ENCODE measurements at regions not wholly inside any gene's neighbourhood (a gene's known extent, or its start where the extent isn't known, plus 50 kb on each side); places are given as distances from the start of the nearest gene placed in this dataset.

DNA sequence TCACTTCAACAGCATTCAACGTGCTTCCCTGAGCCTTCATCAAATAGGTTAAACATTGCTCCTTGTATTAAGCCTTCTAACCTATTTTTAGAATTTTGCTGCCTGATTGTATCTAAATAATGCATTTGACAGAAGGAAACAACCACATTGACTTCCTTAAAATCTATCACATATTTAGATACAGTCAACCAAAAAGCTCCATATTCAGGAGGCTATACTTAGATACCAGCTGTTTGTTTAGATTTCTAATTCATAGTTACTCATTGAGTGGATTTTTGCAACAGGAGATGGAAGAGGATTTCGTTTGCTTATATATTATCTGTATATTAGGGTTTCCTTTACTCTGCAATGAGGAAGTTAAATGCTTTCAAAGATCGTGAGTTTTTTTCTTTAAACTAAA lies 241.1 kb upstream of the PPP1R2C start:
- TF ChIP-seq OSR1 (CRISPR knock-in tag; IDR thresholded peaks at IDR 0.05) (no peak), TCF4 (CRISPR knock-in tag; IDR thresholded peaks at IDR 0.05; ENCODE audit: borderline replicate concordance) (no peak)
- TF ChIP-seq, protein P1, sequence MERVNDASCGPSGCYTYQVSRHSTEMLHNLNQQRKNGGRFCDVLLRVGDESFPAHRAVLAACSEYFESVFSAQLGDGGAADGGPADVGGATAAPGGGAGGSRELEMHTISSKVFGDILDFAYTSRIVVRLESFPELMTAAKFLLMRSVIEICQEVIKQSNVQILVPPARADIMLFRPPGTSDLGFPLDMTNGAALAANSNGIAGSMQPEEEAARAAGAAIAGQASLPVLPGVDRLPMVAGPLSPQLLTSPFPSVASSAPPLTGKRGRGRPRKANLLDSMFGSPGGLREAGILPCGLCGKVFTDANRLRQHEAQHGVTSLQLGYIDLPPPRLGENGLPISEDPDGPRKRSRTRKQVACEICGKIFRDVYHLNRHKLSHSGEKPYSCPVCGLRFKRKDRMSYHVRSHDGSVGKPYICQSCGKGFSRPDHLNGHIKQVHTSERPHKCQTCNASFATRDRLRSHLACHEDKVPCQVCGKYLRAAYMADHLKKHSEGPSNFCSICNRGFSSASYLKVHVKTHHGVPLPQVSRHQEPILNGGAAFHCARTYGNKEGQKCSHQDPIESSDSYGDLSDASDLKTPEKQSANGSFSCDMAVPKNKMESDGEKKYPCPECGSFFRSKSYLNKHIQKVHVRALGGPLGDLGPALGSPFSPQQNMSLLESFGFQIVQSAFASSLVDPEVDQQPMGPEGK (CRISPR knock-in tag; IDR thresholded peaks at IDR 0.05; ENCODE audit: borderline replicate concordance), result no peak
- no peak for ATAC-seq

DNA sequence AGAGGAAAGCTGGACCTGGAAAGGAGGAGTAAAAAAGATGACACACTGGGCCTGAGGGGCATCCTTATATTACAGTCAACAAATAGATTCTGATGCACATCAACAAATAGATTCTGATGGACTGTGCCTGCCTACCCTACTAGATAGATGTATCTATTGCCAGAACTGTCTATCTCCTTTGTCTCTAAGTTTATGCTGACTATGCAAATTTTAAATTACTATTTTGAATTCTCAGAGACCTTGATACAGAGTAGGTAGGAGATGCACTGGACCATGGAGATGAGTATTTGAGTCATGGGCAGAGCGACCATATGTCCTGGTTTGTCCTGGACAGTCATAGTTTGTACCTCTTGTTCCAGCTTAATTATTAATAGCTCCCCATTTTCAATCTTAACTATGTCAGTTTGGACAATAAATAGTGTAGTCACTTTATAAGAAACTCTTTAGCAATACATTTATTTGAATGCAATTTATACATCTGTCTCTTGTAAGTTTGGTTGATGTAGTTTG lies 247.9 kb upstream of the PPP1R2C start:
- TF ChIP-seq ZNF8 (CRISPR knock-in tag; IDR thresholded peaks at IDR 0.05), result no peak
- TF ChIP-seq OSR1 (CRISPR knock-in tag; IDR thresholded peaks at IDR 0.05), result no peak
- TF ChIP-seq TSHZ2 (CRISPR knock-in tag; IDR thresholded peaks at IDR 0.05), result no peak
- TF ChIP-seq ZFP3 (CRISPR knock-in tag; IDR thresholded peaks at IDR 0.05), result no peak
- TF ChIP-seq ARNTL (CRISPR knock-in tag; IDR thresholded peaks at IDR 0.05; ENCODE audit: borderline replicate concordance, low read depth), result no peak
- no peak for TF ChIP-seq ZNF70 (CRISPR knock-in tag; IDR thresholded peaks at IDR 0.05)
- TF ChIP-seq ESRRG (CRISPR knock-in tag; IDR thresholded peaks at IDR 0.05), result no peak
- no peak for TF ChIP-seq ISL1 (CRISPR knock-in tag; IDR thresholded peaks at IDR 0.05)
- TF ChIP-seq, protein P1 (CRISPR knock-in tag; IDR thresholded peaks at IDR 0.05; ENCODE audit: borderline replicate concordance), result no peak
- no peak for TF ChIP-seq POU6F1 (CRISPR knock-in tag; IDR thresholded peaks at IDR 0.05; ENCODE audit: borderline replicate concordance, low read depth)
- no peak for TF ChIP-seq CSRNP3 (CRISPR knock-in tag; IDR thresholded peaks at IDR 0.05)
- no peak for TF ChIP-seq BACH2 (CRISPR knock-in tag; IDR thresholded peaks at IDR 0.05; ENCODE audit: borderline replicate concordance)
- no peak for TF ChIP-seq TCF4 (CRISPR knock-in tag; IDR thresholded peaks at IDR 0.05; ENCODE audit: borderline replicate concordance)
- TF ChIP-seq PPARA (CRISPR knock-in tag; IDR thresholded peaks at IDR 0.05; ENCODE audit: borderline replicate concordance), result no peak
- TF ChIP-seq SNAI2 (CRISPR knock-in tag; IDR thresholded peaks at IDR 0.05), result no peak
- TF ChIP-seq ZFP30 (CRISPR knock-in tag; IDR thresholded peaks at IDR 0.05), result no peak
- no peak for TF ChIP-seq TOX (CRISPR knock-in tag; IDR thresholded peaks at IDR 0.05; ENCODE audit: borderline replicate concordance)
- no peak for TF ChIP-seq RARB (CRISPR knock-in tag; IDR thresholded peaks at IDR 0.05)
- TF ChIP-seq, protein P2, sequence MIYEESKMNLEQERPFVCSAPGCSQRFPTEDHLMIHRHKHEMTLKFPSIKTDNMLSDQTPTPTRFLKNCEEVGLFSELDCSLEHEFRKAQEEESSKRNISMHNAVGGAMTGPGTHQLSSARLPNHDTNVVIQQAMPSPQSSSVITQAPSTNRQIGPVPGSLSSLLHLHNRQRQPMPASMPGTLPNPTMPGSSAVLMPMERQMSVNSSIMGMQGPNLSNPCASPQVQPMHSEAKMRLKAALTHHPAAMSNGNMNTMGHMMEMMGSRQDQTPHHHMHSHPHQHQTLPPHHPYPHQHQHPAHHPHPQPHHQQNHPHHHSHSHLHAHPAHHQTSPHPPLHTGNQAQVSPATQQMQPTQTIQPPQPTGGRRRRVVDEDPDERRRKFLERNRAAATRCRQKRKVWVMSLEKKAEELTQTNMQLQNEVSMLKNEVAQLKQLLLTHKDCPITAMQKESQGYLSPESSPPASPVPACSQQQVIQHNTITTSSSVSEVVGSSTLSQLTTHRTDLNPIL (CRISPR knock-in tag; IDR thresholded peaks at IDR 0.05; ENCODE audit: low read depth), result no peak
- ATAC-seq, result no peak

DNA sequence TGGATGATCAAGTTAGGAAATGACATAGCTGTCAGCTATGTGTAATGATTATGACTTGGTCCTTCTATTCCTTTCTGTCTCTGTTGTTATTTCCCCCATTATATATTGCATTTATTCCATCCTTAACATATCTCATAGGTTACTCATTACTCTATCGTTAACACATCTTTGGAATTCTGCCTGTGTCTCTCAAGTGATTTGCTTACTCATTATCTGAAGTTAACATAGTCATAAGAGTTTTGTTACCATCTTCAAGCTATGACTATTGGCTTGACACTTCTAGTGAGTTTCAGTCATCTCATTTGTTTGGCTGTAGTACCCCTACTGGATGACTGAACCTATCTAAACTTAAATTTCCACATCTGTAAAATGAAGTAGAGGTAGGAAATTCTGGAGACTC lies 286.1 kb upstream of the PPP1R2C start:
- TF ChIP-seq ZNF70 (CRISPR knock-in tag; IDR thresholded peaks at IDR 0.05) (no peak), ZNF8 (CRISPR knock-in tag; IDR thresholded peaks at IDR 0.05) (no peak), RARB (CRISPR knock-in tag; IDR thresholded peaks at IDR 0.05) (no peak), ISL1 (CRISPR knock-in tag; IDR thresholded peaks at IDR 0.05) (no peak), SNAI2 (CRISPR knock-in tag; IDR thresholded peaks at IDR 0.05) (no peak), PPARA (CRISPR knock-in tag; IDR thresholded peaks at IDR 0.05; ENCODE audit: borderline replicate concordance) (no peak), GLIS3 (CRISPR knock-in tag; IDR thresholded peaks at IDR 0.05) (no peak), ESRRG (CRISPR knock-in tag; IDR thresholded peaks at IDR 0.05) (no peak), CSDC2 (CRISPR knock-in tag; IDR thresholded peaks at IDR 0.05) (no peak), TCF4 (CRISPR knock-in tag; IDR thresholded peaks at IDR 0.05; ENCODE audit: borderline replicate concordance) (no peak), OSR1 (CRISPR knock-in tag; IDR thresholded peaks at IDR 0.05) (no peak), ZNF565 (CRISPR knock-in tag; conservative IDR thresholded peaks at IDR 0.05; ENCODE audit: low read depth) (no peak), ZFP30 (CRISPR knock-in tag; IDR thresholded peaks at IDR 0.05) (no peak), BACH2 (CRISPR knock-in tag; IDR thresholded peaks at IDR 0.05; ENCODE audit: borderline replicate concordance) (no peak)
- TF ChIP-seq, protein P2 (CRISPR knock-in tag; IDR thresholded peaks at IDR 0.05; ENCODE audit: low read depth), result no peak
- no peak for ATAC-seq
